ENCODE measurements at regions not wholly inside any gene's neighbourhood (a gene's known extent, or its start where the extent isn't known, plus 50 kb on each side); places are given as distances from the start of the nearest gene placed in this dataset.

- TF ChIP-seq CTCF (IDR thresholded peaks at IDR 0.05) (no peak), POLR2A (IDR thresholded peaks at IDR 0.05) (no peak)
These were observed 117.6 kb upstream of the TMEM170B start for GRCh38 chr6:11419763-11420453.

All from Peyer's patch (tissue), 4 donors.